ENCODE measurements at regions not wholly inside any gene's neighbourhood (a gene's known extent, or its start where the extent isn't known, plus 50 kb on each side); places are given as distances from the start of the nearest gene placed in this dataset.

- no peak for DNase-seq
Observed at GRCh38 chr2:59021786-59022185, 780.7 kb upstream of the FANCL start.

DNA sequence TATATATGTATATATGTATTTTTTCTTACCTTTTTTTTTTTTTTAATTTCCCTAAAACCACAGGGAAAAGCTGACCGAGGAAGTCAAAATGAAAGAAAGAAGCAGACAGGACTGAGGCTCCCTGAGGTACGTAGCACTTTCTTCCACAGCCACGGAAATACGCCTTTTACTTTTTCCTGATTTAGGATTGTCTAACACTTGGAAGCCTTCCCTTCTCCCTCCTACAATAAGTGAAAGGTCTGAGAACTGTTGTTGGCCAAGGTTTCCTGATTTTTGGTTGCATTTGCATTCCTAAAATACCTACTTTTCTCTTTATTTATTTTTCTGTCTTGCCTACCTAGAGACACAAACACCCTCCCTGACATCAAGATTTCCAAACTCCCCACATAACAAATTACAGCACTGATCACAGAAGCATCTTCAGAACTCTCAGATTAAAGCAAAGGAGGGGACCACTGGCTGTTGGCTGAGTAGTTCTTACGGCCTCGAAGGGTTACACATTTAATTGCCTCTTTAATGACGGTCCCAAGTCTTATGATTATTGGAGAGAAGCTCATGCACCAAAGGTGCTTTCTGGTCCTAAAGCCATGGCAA lies 778.5 kb upstream of the FANCL start:
- no peak for DNase-seq

GRCh38 chr2:59018737-59019136 lies 777.6 kb upstream of the FANCL start:
- DNase-seq, result no peak

DNA sequence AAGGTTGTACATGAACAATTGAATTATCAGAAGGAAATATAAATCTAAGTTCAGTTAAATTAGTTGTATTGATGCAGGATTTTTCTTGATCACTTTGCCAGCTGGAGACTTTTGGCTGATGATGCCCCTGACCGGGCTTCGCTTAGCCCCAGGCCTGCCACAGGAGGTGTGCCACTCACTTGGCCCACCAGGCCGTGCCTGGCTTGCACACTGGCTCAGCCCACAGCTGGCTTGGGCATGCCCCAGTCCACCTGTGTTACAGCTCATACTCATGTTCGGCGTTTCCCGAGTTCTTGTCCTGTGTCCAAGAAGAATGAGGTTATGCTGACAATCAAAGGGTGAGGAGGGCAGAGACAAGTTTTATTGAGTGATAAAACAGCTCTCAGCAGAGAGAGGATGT lies 773.9 kb upstream of the FANCL start:
- no peak for DNase-seq

DNA sequence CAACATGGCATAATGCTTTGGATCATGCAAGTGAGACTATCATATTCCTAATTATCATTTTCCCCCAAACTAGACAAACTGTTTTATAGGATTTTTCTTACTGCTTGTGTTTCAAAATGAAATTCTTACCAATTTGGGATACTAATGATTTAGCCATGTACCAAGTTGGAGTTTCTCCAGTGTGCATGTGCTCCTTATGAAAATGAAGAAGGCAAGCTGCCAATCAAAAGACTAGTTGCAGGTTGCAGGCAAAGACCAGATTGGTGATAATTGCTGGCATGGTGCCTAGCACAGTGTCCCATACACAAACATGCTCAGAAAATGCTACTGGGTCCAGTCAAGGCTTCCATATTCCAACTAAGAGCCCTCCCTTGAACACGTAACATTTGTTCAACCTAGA lies 771.8 kb upstream of the FANCL start:
- no peak for DNase-seq

DNA sequence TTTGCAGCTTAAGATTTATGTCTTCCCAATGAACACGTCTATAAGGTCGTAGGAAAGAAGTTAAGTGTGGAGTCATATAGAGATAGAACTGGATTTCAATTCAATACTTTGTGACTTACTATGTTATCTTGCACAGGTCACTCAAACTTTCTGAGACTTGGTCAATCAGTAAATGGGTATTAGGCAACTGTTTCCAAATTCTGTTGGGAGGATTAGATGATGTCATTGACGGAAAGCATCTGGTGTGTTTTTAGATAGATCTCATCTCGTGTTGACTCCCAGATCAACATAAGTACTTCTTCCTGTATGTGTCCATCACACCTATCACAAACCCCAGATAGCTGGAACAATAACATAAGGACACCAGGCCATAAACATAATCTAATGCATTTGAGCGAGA lies 771.1 kb upstream of the FANCL start:
- DNase-seq, result no peak

DNA sequence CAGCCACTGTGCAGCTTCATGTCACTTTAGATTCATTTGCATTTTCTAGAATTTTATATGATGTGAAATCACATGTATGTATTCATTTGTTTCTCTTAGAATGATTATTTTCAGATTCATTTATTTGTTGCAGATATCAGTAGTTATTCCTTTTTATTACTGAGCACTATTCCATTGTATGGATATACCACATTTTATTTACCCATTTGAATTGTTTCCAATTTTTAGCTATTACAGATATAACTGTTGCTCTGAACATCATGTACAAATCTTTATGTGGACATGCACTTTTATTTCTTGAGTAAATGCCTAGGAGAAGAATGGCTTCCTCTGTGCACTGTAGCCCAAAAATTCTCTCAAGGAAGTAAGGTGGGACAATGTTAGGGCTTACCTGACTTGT lies 767.8 kb upstream of the FANCL start:
- no peak for DNase-seq

DNA sequence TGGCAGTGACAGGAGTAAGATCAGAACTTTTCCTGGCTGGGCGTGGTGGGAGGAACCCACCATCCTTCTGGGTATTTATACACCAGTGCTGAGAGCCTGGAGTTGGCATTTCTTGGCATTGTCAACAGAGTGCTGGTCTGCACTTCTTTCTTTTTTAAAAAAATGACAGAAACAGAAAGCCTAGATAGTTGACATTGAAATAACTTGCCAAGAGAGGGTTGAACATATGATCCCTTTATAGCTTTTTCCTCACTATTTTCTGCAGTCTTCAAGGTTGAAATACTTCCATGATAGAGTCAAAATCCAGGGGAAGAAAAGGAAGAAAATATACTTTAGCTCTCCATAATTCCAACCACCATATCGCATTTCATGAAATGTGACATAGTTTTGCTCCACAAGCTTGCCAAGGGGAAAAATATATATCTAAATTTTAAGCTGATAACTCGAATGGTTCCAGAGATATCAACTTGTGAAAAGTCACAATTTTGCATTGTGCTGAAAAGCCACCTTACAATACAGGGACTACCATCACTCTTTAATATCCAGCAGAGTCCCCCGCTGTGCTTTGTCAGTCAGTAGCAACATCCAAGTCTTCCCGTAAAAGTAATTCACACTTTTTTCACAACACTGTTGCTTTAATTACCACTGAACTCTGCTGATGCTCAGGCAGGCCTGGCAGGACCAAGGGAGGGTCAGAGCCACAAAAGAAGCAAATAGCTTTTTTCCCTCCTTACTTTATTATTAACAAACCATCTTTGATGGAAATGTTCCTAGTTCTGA lies 764.9 kb upstream of the FANCL start:
- DNase-seq, result no peak

GRCh38 chr2:59004621-59005020 lies 763.5 kb upstream of the FANCL start:
- DNase-seq, result no peak

DNA sequence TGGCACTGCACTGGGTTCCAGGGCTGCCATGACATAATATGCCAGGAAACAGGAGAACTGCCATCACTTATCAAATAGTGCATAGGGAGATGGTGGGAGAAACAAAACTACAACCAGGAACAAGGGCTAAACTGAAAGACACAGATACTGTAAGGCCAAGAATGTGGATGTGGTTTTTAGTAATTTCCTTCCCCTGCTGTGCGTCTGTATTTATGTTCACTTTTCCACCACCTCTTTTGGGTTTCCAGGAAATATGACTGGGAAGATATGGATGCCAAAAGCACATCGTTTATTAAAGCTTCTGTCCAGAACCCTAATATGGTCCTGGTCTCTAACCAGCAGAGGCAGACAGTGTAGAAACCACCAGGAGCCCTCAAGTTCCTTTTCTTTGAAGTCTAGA lies 759.7 kb upstream of the FANCL start:
- no peak for DNase-seq

GRCh38 chr2:58992062-58992706 lies 751.1 kb upstream of the FANCL start:
- DNase-seq, result peak; percentile 17

DNA sequence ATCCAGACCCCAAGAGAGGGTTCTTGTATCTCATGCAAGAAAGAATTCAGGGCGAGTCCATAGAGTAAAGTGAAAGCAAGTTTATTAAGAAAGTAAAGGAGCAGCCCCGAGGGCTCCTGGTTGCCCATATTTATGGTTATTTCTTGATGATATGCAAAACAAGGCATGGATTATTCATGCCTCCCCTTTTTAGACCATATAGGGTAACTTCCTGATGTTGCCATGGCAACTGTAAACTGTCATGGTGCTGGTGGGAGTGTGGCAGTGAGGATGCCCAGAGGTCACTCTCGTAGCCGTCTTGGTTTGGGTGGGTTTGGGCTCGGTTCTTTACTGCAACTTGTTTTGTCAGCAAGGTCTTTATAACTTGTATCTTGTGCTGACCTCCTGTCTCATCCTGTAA lies 750.2 kb upstream of the FANCL start:
- DNase-seq, result peak; percentile 13

DNA sequence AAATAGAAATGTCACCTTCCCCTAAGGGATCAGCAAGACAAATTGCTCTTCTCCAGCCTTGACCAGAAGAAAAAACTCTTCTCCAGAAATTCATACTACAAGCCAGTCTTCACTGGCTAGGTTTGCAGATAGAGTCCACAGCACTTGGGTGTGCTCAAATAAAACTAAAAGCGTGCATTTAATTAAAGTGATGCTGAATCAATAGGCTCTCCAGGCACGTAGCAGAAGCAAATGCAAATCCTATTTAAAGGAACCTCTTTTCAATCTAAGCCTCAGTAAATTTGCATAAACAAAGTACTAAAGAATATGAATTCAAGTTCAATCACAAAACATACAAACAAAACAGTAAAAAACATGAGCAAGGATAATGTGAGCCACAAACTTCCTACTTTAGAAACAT lies 744.4 kb upstream of the FANCL start:
- no peak for DNase-seq

- no peak for DNase-seq
Observed at GRCh38 chr2:58984731-58985130, 743.6 kb upstream of the FANCL start.

DNA sequence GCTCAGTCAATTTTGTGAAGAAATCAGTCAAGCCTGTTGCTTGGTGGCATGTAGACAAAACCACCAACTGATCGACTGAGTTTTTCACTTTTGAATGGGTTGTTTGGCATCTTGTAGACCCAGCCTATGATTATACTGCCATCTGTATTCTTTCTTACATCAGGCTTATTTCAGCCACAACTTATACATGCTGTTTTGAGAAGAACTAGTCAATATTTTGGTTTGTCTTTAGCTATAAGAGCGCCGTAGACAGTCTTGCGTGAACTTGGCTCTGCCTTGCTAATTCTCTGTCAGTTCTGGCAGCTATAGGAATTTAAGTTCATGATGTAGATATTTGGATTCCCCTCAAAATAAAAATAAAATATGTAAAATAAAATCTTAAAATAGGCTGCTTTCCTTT lies 742.0 kb upstream of the FANCL start:
- no peak for DNase-seq

DNA sequence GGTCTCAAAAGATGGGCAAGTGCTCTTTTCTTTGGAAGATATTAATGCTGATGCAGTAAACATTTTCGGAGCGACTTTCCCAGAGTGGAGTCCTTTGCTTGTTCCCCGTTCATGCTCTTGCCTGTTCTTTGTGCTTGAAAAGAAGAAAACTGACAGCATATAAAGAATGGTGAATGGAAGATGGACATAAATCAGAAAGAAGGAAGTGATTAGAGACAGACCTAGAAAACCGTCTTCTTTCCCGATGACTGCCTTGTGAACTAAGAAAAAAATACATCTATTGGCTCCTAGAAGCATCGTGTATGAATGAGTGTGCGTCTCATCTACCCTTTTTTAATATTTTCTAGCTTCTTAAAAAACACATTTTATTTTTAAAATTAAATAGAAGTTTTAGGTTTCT lies 740.1 kb upstream of the FANCL start:
- DNase-seq, result no peak

- DNase-seq, result no peak
Observed at GRCh38 chr2:58976375-58977071, 735.4 kb upstream of the FANCL start.

DNA sequence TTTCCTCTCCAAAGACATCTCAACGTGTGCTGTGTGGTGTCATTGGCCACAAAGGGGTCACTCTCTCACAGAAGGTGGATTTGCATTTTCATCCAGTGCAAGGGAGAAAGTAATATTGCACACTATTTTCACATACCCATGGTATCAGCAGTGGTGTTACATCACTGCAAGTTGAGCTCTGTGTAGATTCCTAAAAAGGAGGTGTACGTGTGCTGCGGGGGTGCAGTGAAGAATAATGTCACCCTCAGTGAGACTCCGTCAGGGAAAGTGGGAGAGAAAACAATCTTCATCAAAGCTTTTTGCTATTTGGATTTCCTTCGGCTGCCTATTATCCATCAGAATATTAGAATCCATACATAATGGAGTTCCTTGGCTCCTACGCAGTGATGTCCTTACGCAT lies 733.8 kb upstream of the FANCL start:
- no peak for DNase-seq

- DNase-seq, result no peak
Observed at GRCh38 chr2:58974426-58974825, 733.3 kb upstream of the FANCL start.

DNA sequence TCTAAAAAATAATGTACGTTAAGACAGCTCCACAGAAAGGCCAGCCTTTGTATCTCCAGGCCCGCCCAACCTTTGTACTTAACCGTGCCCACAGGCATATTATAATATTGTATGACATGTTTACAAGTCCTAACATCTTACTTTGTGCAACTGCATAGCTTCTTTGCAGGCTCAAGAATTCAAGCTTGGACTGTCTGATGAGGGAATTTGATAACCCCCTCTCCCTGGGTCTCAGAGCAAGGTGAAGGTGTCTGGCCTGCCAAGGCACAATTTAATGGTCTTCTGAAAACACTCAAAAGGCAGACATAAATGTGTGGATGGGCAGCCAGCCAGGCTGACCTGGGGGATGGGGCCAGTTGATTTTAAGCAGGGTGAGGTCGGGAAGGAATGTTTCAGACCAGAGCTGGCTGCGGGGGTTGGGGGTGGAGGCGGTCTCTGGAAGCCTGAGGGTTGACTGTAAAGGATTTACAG lies 732.7 kb upstream of the FANCL start:
- no peak for DNase-seq

DNA sequence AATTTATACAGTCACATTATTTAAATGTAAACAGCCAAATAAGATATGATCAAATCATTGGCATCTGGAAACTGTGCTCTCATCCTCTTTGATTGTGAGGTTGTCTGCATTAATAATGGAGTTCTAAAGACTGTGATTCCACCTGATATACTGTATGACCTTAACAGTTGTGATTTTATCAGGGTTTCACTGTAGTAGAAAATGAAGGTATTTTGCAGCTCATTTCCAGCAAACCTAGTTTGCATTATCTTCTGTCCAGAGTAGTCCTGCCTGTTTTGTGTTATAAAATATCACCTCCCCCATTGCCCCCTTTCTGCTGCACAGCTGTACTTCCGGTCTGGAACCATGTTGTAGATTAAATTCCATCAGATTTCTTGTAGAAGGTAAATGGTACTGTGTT lies 731.6 kb upstream of the FANCL start:
- no peak for DNase-seq

DNA sequence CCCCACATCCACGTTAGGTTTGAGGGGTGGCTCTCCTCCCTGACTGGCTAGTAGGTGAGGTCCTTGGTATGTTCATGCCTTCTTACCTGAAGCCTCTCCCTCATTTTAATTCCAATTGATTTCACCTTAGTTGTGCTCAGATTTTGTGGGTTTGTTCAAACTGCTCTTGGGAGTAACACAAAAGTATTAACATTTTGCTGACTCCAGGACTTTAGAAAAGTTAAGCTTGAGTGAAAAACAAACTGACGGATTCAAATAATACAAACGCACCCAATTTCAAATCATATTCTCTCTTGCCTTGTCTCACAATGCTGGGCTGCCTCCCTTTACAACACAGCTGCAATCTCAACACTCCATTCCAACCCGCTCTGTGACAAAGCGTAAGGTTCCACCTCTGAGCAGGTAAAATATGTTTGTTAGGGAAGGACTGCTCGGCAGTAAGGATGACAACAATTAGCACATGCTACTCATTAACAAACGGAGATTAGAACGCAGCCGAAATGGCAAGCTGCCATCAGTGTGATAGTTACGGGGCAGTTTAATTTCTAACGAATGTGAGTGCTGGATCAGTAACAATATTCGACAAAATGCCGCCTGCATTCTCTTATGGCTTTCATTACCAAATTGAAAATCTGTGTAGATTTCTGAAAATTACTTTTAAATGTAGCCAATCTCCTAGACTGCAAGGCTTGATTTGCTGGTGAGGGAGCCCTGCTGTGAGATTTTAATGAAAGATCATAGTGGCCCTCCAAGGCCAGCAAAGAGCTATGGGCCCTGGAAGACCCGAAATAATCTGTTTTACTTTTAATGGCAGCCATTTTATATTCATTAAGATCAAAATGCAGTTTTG lies 730.6 kb upstream of the FANCL start:
- no peak for DNase-seq

- no peak for DNase-seq
Observed at GRCh38 chr2:58970365-58970764, 729.2 kb upstream of the FANCL start.
